Body of pancreas (tissue), 4 donors: ENCODE measurements at regions not wholly inside any gene's neighbourhood (a gene's known extent, or its start where the extent isn't known, plus 50 kb on each side); places are given as distances from the start of the nearest gene placed in this dataset.

Experiments
- ATAC-seq: fragments of 150-250 bp; one replicate; pipeline ENCODE4 v1.9.1; 2016
- DNase-seq, 4 donors: peaks; one replicate each; pipeline ENCODE4 v3.0.0-alpha.2; 2019
- H3K27ac ChIP-seq, 4 donors: fragments of 200-600 bp; sonication (generic); 1 replicate in 3 of 4; 2 replicates in 1 of 4; pipeline versions ENCODE4 v1.5.1 to v1.6.1; 2016 to 2019; ENCODE audit warnings: mild to moderate bottlenecking in 1 of 4, mixed read lengths in 1 of 4, moderate library complexity in 1 of 4
- H3K27me3 ChIP-seq, 2 donors: fragments of 200-600 bp; sonication (generic); one replicate each; pipeline ENCODE4 v1.6.0; 2016; ENCODE audit warnings: mild to moderate bottlenecking in 1 of 2
- H3K36me3 ChIP-seq, 2 donors: fragments of 200-600 bp; sonication (generic); replicated peaks in 1 of 2; 2 replicates each; pipeline ENCODE4 v1.5.1; 2016; ENCODE audit warnings: low read depth in 2 of 2; ENCODE audit not compliant: insufficient read depth in 1 of 2
- H3K4me1 ChIP-seq: fragments of 200-600 bp; sonication (generic); one replicate; pipeline ENCODE4 v1.6.0; 2016
- H3K4me3 ChIP-seq, 2 donors: fragments of 200-600 bp; sonication (generic); 1 replicate in 1 of 2; 2 replicates in 1 of 2; pipeline ENCODE4 v1.5.1; 2016 to 2019
- H3K9me3 ChIP-seq, 3 donors: fragments of 200-600 bp; sonication (generic); 1 replicate in 2 of 3; 2 replicates in 1 of 3; pipeline ENCODE4 v1.5.1; 2016
- POLR2A ChIP-seq, 3 donors: fragments of 450-650 bp; IDR thresholded peaks; one replicate each; pipeline ENCODE4 v1.6.1; 2016; ENCODE audit warnings: antibody characterized with exemption in 3 of 3, mild to moderate bottlenecking in 2 of 3
- WGBS, 2 donors: methylation state at CpG; one replicate each; pipeline ENCODE4 v1.1.5; 2017; 5-methylcytosine and 5-hydroxymethylcytosine counted together
- intact Hi-C: fragments of 100-400 bp; cut with DNase I; formaldehyde crosslinking; loops from one replicate; pipeline ENCODE4 v1.15.1; 2023
- TF ChIP-seq, protein P1 (sequence below), 7 experiments: fragments of 450-650 bp in 4 of 7; fragments of 200-600 bp in 3 of 7; sonication (generic) in 3 of 7; IDR thresholded peaks; one replicate each; pipeline ENCODE4 v1.5.1; 2016 to 2019; ENCODE audit warnings: antibody characterized with exemption in 7 of 7

DNA sequence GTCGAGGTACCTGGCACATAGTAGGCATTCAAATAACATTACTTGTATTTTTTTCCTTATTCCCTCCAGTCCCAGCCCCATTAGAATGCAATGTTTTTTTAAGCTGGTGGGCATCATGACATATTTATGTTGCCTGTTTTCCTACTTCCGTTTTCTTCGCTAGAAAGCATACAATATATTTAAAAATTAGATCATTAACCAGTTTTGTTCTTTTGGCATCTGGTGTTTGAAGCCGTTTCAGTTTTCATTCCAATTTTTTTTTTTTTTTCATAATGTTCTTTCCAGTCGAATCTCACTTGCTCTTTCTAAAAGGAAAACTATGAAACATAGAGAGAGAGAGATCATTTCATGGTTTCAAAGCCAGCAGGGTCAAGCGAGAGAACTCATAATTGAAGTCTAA lies 228.3 kb upstream of the C9orf72 start:
- Histone ChIP-seq H3K4me1 (no peaks in the 10 kb centered on the region), H3K36me3 (no peaks in the 10 kb centered on the region), H3K27me3 (no peaks in the 10 kb centered on the region), H3K4me3 (no peak overlapping the region), H3K9me3 (no peaks in the 10 kb centered on the region), H3K27ac (no peak overlapping the region)
- intact Hi-C loops, result no loop called here
- 45 to 61% methylated on average over 6 of the region's 6 CpGs for WGBS, 2 donors
- DNase-seq (no peak), ATAC-seq (no peak)
- TF ChIP-seq, protein P1, sequence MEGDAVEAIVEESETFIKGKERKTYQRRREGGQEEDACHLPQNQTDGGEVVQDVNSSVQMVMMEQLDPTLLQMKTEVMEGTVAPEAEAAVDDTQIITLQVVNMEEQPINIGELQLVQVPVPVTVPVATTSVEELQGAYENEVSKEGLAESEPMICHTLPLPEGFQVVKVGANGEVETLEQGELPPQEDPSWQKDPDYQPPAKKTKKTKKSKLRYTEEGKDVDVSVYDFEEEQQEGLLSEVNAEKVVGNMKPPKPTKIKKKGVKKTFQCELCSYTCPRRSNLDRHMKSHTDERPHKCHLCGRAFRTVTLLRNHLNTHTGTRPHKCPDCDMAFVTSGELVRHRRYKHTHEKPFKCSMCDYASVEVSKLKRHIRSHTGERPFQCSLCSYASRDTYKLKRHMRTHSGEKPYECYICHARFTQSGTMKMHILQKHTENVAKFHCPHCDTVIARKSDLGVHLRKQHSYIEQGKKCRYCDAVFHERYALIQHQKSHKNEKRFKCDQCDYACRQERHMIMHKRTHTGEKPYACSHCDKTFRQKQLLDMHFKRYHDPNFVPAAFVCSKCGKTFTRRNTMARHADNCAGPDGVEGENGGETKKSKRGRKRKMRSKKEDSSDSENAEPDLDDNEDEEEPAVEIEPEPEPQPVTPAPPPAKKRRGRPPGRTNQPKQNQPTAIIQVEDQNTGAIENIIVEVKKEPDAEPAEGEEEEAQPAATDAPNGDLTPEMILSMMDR (IDR thresholded peaks at IDR 0.05), result no peak
- TF ChIP-seq POLR2A (IDR thresholded peaks at IDR 0.05), result no peak

DNA sequence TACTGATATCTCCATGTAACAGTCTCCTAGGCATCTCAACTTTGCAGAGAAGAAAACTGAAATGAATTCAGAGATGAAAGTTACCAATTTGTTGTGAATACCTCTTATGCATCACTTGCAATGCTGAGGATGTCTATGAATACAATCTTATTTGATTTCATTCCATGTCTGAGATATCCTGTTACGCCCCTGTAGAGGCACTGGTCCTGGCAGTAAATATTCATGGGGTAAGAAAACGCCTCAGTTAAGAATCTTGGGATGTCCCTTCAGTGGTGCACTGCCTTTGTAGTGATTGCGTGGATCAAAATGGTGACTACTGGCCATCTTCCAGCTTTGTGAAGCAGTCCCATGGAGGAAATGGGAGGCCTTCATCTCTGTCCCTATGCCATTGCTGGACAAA lies 229.1 kb upstream of the C9orf72 start:
- no peaks in the 10 kb centered on the region for H3K9me3 ChIP-seq
- H3K27ac ChIP-seq, result no peak overlapping the region
- DNase-seq, result no peak
- H3K27me3 ChIP-seq, result no peaks in the 10 kb centered on the region
- TF ChIP-seq, protein P1 (IDR thresholded peaks at IDR 0.05), result no peak
- TF ChIP-seq POLR2A (IDR thresholded peaks at IDR 0.05), result no peak
- 80 to 82% methylated on average over 3 of the region's 3 CpGs for WGBS, 2 donors
- no peak overlapping the region for H3K4me3 ChIP-seq
- ATAC-seq, result no peak
- intact Hi-C loops, result no loop called here
- no peaks in the 10 kb centered on the region for H3K36me3 ChIP-seq
- H3K4me1 ChIP-seq, result no peaks in the 10 kb centered on the region

DNA sequence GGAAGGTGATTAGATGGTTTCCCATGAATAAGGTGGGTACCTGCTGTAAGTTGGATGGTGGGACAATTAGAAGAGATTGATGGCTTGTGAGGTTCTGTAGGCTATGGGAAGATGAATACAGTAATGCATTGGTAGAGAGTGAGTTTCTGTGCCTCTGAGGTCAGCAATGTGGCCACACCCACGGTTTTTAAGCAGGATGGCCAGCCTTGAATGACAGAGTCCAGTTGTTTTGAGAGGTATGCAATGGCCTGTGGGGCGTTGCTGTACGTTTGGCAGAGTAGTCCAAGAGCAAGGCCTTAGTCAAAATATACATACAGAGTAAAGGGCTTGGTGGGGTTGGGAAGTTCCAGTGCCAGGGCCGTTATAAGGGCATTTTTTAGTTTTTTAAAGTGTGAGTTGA lies 235.6 kb upstream of the C9orf72 start:
- WGBS, 2 donors, result 62 to 65% methylated on average over 4 of the region's 4 CpGs
- intact Hi-C loops, result no loop called here
- H3K9me3 ChIP-seq, result no peaks in the 10 kb centered on the region
- no peak for DNase-seq
- ATAC-seq, result no peak
- H3K27ac ChIP-seq, result no peak overlapping the region
- no peaks in the 10 kb centered on the region for H3K36me3 ChIP-seq
- H3K4me3 ChIP-seq, result no peak overlapping the region
- TF ChIP-seq, protein P1 (IDR thresholded peaks at IDR 0.05), result no peak
- no peak for TF ChIP-seq POLR2A (IDR thresholded peaks at IDR 0.05)
- H3K27me3 ChIP-seq, result no peaks in the 10 kb centered on the region
- H3K4me1 ChIP-seq, result no peaks in the 10 kb centered on the region

DNA sequence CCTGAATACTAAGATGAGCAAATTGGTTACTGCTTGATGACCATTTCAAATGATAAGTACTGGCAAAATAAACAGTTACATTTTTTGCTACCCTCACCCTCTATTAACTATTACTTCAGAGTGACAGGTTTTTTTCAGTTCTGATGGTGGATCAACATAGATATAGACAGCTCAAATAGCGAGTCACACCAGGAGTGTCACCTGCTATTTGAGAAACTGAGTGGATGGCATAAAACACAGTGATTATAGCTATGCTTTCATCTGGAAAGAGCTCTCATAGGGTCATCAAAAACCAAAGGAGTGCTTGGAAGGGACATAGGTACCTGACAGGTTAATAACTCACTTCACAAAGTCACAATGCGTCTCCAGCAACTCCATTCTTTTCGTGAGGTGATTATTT lies 244.5 kb upstream of the C9orf72 start:
- Histone ChIP-seq H3K4me3 (no peak overlapping the region), H3K4me1 (no peaks in the 10 kb centered on the region), H3K27me3 (no peaks in the 10 kb centered on the region), H3K27ac (no peak overlapping the region), H3K36me3 (no peaks in the 10 kb centered on the region), H3K9me3 (no peaks in the 10 kb centered on the region)
- intact Hi-C loops, result no loop called here
- no peak for TF ChIP-seq POLR2A (IDR thresholded peaks at IDR 0.05)
- TF ChIP-seq, protein P1 (IDR thresholded peaks at IDR 0.05), result no peak
- WGBS, 2 donors, result 42 to 52% methylated on average over 3 of the region's 3 CpGs
- no peak for DNase-seq
- ATAC-seq, result no peak

DNA sequence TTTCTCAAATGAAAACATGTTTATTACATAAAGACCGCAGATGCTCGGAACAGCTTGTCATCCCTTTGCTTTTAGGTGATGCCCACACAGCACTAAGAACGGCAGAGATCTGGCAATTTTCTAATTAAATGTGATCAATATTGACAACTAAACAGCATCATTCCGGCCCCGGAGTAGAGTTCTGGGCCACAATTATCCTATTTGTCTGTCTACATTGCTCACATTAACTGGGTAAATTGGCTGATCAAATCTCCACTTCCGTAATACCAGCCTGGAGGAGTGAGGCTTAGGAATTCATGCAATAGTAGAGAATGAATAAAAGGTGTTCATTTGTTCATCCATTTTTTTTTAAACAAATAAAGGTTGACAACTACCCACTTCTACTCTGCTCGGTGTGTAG lies 245.1 kb upstream of the C9orf72 start:
- no peak for DNase-seq
- TF ChIP-seq, protein P1 (IDR thresholded peaks at IDR 0.05), result no peak
- H3K36me3 ChIP-seq, result no peaks in the 10 kb centered on the region
- no peak overlapping the region for H3K27ac ChIP-seq
- intact Hi-C loops, result no loop called here
- ATAC-seq, result no peak
- H3K27me3 ChIP-seq, result no peaks in the 10 kb centered on the region
- H3K9me3 ChIP-seq, result no peaks in the 10 kb centered on the region
- no peaks in the 10 kb centered on the region for H3K4me1 ChIP-seq
- H3K4me3 ChIP-seq, result no peak overlapping the region
- WGBS, 2 donors, result 54 to 64% methylated on average over 7 of the region's 7 CpGs
